BJ (cell line): ENCODE measurements at regions not wholly inside any gene's neighbourhood (a gene's known extent, or its start where the extent isn't known, plus 50 kb on each side); places are given as distances from the start of the nearest gene placed in this dataset.

Experiments
- CTCF ChIA-PET: fragments of 350-600 bp; formaldehyde crosslinking; extraction: SDS; loops from one replicate; lab custom pipeline; 2021; ENCODE audit warnings: antibody characterized with exemption, inconsistent platforms; lab: Yijun Ruan, JAX
- POLR2A ChIA-PET: fragments of 300-600 bp; sonication (Branson Sonifier 250); formaldehyde crosslinking; extraction: SDS; loops from one replicate; lab custom pipeline; 2021; ENCODE audit warnings: antibody characterized with exemption; lab: Charles Lee
- DNase-seq: peaks from one replicate; pipeline ENCODE4 v3.0.0-alpha.2; 2011; ENCODE audit warnings: low read depth
- H3K27me3 ChIP-seq: 2 replicates; pipeline ENCODE4 v1.6.0; 2011; ENCODE audit warnings: low read length; ENCODE audit not compliant: control insufficient read depth, insufficient read depth
- H3K36me3 ChIP-seq: 2 replicates; pipeline ENCODE4 v1.5.1; 2011; ENCODE audit warnings: low read length; ENCODE audit not compliant: control insufficient read depth, insufficient read depth
- H3K4me3 ChIP-seq: 2 replicates; pipeline ENCODE4 v1.5.1; 2011; ENCODE audit warnings: low read depth, mild to moderate bottlenecking, control low read depth, low read length
- TF ChIP-seq, protein P1 (sequence below): IDR thresholded peaks from 2 replicates; pipeline ENCODE4 v1.5.1; 2011; ENCODE audit warnings: low read depth, mild to moderate bottlenecking, control low read depth, inconsistent platforms, low read length, moderate library complexity; ENCODE audit not compliant: insufficient read depth

DNA sequence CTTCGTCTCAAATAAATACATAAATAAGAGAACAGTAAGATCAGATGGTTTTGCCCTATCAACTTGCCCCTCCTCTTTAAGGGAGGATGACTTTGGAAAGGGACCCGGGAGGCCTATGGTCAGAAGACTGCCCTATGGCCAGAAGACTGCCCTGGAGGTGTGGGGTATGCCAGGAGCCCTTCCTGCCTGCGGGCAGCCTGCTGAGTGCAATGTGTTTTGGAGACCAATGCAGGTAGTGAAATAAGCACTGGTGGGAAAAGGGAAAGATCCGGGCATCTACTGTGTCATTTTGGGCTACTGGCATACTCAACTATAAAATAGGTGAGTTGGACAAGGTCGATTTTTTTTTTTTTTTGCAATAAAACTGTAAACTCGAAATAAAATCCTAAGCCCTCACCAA, 129.8 kb upstream of the SLC34A2 start:
- TF ChIP-seq, protein P1, sequence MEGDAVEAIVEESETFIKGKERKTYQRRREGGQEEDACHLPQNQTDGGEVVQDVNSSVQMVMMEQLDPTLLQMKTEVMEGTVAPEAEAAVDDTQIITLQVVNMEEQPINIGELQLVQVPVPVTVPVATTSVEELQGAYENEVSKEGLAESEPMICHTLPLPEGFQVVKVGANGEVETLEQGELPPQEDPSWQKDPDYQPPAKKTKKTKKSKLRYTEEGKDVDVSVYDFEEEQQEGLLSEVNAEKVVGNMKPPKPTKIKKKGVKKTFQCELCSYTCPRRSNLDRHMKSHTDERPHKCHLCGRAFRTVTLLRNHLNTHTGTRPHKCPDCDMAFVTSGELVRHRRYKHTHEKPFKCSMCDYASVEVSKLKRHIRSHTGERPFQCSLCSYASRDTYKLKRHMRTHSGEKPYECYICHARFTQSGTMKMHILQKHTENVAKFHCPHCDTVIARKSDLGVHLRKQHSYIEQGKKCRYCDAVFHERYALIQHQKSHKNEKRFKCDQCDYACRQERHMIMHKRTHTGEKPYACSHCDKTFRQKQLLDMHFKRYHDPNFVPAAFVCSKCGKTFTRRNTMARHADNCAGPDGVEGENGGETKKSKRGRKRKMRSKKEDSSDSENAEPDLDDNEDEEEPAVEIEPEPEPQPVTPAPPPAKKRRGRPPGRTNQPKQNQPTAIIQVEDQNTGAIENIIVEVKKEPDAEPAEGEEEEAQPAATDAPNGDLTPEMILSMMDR: no peak
- ChIA-PET CTCF (no interaction called here), POLR2A (no interaction called here)
- H3K27me3 ChIP-seq: peaks cover 3% of the 10 kb centered on the region
- no peaks in the 10 kb centered on the region for H3K36me3 ChIP-seq
- DNase-seq: no peak
- no peak overlapping the region for H3K4me3 ChIP-seq

DNA sequence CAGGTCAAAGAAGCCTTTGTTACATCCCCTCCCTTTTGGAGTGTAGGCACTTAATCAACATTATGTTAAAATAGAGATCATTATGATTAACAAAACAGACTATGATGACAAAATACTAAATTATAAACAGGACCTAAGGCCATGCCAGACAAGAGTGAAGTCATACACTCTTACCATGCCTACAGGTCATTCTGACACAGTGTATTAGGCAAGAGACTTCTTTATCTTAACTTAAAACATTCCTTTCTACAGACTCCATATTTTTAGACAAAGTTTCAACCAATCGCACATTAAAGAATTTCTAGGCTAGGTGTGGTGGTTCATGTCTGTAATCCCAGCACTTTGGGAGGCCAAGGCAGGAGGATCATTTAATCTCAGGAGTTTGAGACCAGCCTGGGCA, 128.6 kb upstream of the SLC34A2 start:
- no peak overlapping the region for H3K4me3 ChIP-seq
- no peaks in the 10 kb centered on the region for H3K36me3 ChIP-seq
- POLR2A ChIA-PET: no interaction called here
- no peak for DNase-seq
- H3K27me3 ChIP-seq: peaks cover 3% of the 10 kb centered on the region
- CTCF ChIA-PET: interaction anchor here (0.7 kb wide), 1 partner anchor 50 kb away, joined by 3 read pairs; no protein-coding TSS in a partner anchor
- TF ChIP-seq, protein P1: no peak

DNA sequence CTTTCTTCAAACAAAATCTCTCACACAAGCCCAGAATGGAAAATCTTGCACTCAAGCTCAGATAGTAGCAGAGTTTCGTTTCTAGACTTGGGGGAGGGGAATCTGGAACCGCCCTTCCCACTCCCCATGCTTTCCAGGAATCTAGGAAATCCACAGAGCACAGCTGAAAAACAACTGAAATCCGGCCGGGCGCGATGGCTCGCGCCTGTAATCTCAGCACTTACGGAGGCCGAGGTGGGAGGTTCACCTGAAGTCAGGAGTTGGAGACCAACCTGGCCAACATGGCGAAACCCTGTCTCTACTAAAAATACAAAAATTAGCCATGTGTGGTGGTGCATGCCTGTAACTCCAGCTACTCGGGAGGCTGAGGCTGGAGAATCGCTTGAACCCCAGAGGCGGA, 127.3 kb upstream of the SLC34A2 start:
- DNase-seq: no peak
- CTCF ChIA-PET: interaction anchor here (0.6 kb wide), 1 partner anchor 145 kb away, joined by 3 read pairs; no protein-coding TSS in a partner anchor
- TF ChIP-seq, protein P1: no peak
- H3K36me3 ChIP-seq: no peaks in the 10 kb centered on the region
- peaks cover 1% of the 10 kb centered on the region; the same call in 1 of the 2 replicates for H3K27me3 ChIP-seq
- H3K4me3 ChIP-seq: no peak overlapping the region
- POLR2A ChIA-PET: no interaction called here

DNA sequence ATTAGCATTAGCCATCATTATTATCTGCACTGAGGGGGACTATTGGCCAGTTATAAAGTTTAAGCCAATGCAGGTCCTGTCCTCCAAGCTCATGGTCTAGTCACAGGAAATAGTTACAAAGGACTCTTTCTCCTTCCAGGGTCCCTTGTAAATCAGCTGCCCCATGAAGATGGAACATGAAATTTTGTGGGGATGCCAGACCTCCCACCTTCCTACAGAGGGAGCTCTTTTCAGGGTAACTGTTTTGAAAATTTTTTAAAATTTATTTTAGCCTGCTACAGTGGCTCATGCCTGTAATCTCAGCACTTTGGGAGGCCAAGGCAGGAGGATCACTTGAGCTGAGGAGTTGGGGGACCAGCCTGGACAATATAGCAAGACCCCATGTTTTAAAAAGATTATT, 124.4 kb upstream of the SLC34A2 start:
- CTCF ChIA-PET: interaction anchor here (0.6 to 1.2 kb wide), 4 partner anchors 18 to 236 kb away, joined by 3 to 5 read pairs (median 3); no protein-coding TSS in a partner anchor
- Histone ChIP-seq H3K27me3 (no peaks in the 10 kb centered on the region), H3K36me3 (no peaks in the 10 kb centered on the region), H3K4me3 (no peak overlapping the region)
- TF ChIP-seq, protein P1: peak; percentile 42
- no peak for DNase-seq
- POLR2A ChIA-PET: no interaction called here

DNA sequence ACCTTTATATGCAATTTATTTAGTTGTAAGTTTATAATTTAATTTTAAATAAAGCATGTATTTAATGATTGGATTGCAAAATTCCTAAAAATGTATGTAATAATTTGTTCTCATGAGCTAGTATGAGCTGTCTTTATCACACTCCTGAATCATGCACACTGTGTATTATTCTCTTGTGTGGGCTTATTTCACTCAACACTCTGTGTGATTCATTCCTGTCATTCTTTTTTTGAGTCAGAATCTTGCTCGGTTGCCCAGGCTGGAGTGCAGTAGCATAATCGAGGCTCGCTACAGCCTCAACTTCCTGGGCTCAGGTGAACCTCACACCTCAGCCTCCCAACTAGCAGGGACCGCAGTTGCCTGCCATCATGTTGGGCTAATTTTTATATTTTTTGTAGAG, 123.1 kb upstream of the SLC34A2 start:
- CTCF ChIA-PET: no interaction called here
- POLR2A ChIA-PET: no interaction called here
- TF ChIP-seq, protein P1: no peak
- Histone ChIP-seq H3K4me3 (no peak overlapping the region), H3K36me3 (no peaks in the 10 kb centered on the region), H3K27me3 (no peaks in the 10 kb centered on the region)
- DNase-seq: no peak
